ENCODE measurements at regions not wholly inside any gene's neighbourhood (a gene's known extent, or its start where the extent isn't known, plus 50 kb on each side); places are given as distances from the start of the nearest gene placed in this dataset.
"Not testable (repeated sequence)": the region's sequence is repeated elsewhere in the genome, so short reads cannot be mapped to it uniquely, and the experiment has no call there.

GRCh38 chr4:3880615-3881120, 114.5 kb downstream of the ADRA2C start:
- Histone ChIP-seq H3K4me1 (ENCODE audit: low read length) (peaks cover 14% of the 10 kb centered on the region), H3K9me3 (replicated peaks; ENCODE audit: insufficient read depth, low read length) (no peaks in the 10 kb centered on the region), H3K36me3 (replicated peaks; ENCODE audit: insufficient read depth, low read length) (no peaks in the 10 kb centered on the region), H3K4me2 (ENCODE audit: low read depth, low read length) (peak overlapping the region; percentile 49; the same call in 1 of the 2 replicates), H3K9me2 (replicated peaks; ENCODE audit: insufficient read depth, low read length) (no peaks in the 10 kb centered on the region), H3K79me2 (ENCODE audit: low read length) (no peaks in the 10 kb centered on the region), H4K20me1 (ENCODE audit: insufficient read depth, low read length) (no peaks in the 10 kb centered on the region), H3F3A (ENCODE audit: insufficient read depth, low read length) (no peaks in the 10 kb centered on the region), H2AFZ (ENCODE audit: low read length) (no peak overlapping the region), H3K4me3 (ENCODE audit: low read length) (no peak overlapping the region), H3K9ac (ENCODE audit: low read length) (no peak overlapping the region), H3K27me3 (replicated peaks; ENCODE audit: insufficient read depth, low read length) (peaks cover 63% of the 10 kb centered on the region), H3K27ac (ENCODE audit: low read length) (no peak overlapping the region)
- DNase-seq, result peak; percentile 64
- TF ChIP-seq CTCF (IDR thresholded peaks at IDR 0.05; ENCODE audit: low read length) (peak; percentile 79), EZH2phosphoT487 (IDR thresholded peaks at IDR 0.05; ENCODE audit: low read length) (no peak), EZH2 (optimal IDR thresholded peaks at IDR 0.05; ENCODE audit: low read depth, low read length) (no peak)

GRCh38 chr4:3882316-3882885, 116.2 kb downstream of the ADRA2C start:
- not testable (repeated sequence) for DNase-seq; H3K79me2 ChIP-seq (ENCODE audit: low read length); H3K4me1 ChIP-seq (ENCODE audit: low read length); H3K4me2 ChIP-seq (ENCODE audit: low read depth, low read length); H3F3A ChIP-seq (ENCODE audit: insufficient read depth, low read length); H3K4me3 ChIP-seq (ENCODE audit: low read length); H2AFZ ChIP-seq (ENCODE audit: low read length); H3K27ac ChIP-seq (ENCODE audit: low read length); H3K36me3 ChIP-seq (replicated peaks; ENCODE audit: insufficient read depth, low read length); H3K9ac ChIP-seq (ENCODE audit: low read length); H3K9me2 ChIP-seq (replicated peaks; ENCODE audit: insufficient read depth, low read length); H4K20me1 ChIP-seq (ENCODE audit: insufficient read depth, low read length); H3K9me3 ChIP-seq (replicated peaks; ENCODE audit: insufficient read depth, low read length)
- peaks cover 53% of the 10 kb centered on the region for H3K27me3 ChIP-seq (replicated peaks; ENCODE audit: insufficient read depth, low read length)

GRCh38 chr4:3884261-3884660, 118.1 kb downstream of the ADRA2C start:
- H3K9ac ChIP-seq (ENCODE audit: low read length), result not testable (repeated sequence)

GRCh38 chr4:3893590-3893989, 127.4 kb downstream of the ADRA2C start:
- H3K9me3 ChIP-seq (replicated peaks; ENCODE audit: insufficient read depth, low read length); H2AFZ ChIP-seq (ENCODE audit: low read length); H3K27me3 ChIP-seq (replicated peaks; ENCODE audit: insufficient read depth, low read length); H3F3A ChIP-seq (ENCODE audit: insufficient read depth, low read length); H3K9me2 ChIP-seq (replicated peaks; ENCODE audit: insufficient read depth, low read length); H3K4me3 ChIP-seq (ENCODE audit: low read length); H3K4me1 ChIP-seq (ENCODE audit: low read length); H3K4me2 ChIP-seq (ENCODE audit: low read depth, low read length); H3K36me3 ChIP-seq (replicated peaks; ENCODE audit: insufficient read depth, low read length); H3K79me2 ChIP-seq (ENCODE audit: low read length); H3K9ac ChIP-seq (ENCODE audit: low read length); H3K27ac ChIP-seq (ENCODE audit: low read length); H4K20me1 ChIP-seq (ENCODE audit: insufficient read depth, low read length): not testable (repeated sequence)
- TF ChIP-seq CTCF (IDR thresholded peaks at IDR 0.05; ENCODE audit: low read length), result peak; percentile 27
- DNase-seq, result peak; percentile 59

More at GRCh38 chr4:3884261-3884660, 118.1 kb downstream of the ADRA2C start:
- peaks cover 35% of the 10 kb centered on the region for H3K27me3 ChIP-seq (replicated peaks; ENCODE audit: insufficient read depth, low read length)
- H3K4me3 ChIP-seq (ENCODE audit: low read length); H3K9me2 ChIP-seq (replicated peaks; ENCODE audit: insufficient read depth, low read length); H3F3A ChIP-seq (ENCODE audit: insufficient read depth, low read length); DNase-seq; H2AFZ ChIP-seq (ENCODE audit: low read length); H3K9me3 ChIP-seq (replicated peaks; ENCODE audit: insufficient read depth, low read length); H3K79me2 ChIP-seq (ENCODE audit: low read length); H3K4me1 ChIP-seq (ENCODE audit: low read length); H3K36me3 ChIP-seq (replicated peaks; ENCODE audit: insufficient read depth, low read length); H3K27ac ChIP-seq (ENCODE audit: low read length); H4K20me1 ChIP-seq (ENCODE audit: insufficient read depth, low read length); H3K4me2 ChIP-seq (ENCODE audit: low read depth, low read length): not testable (repeated sequence)

GRCh38 chr4:3894086-3894959, 128.1 kb downstream of the ADRA2C start:
- not testable (repeated sequence) for H3K4me2 ChIP-seq (ENCODE audit: low read depth, low read length); H3K9me3 ChIP-seq (replicated peaks; ENCODE audit: insufficient read depth, low read length); H3K9ac ChIP-seq (ENCODE audit: low read length); H3K4me1 ChIP-seq (ENCODE audit: low read length); H3K27ac ChIP-seq (ENCODE audit: low read length); H3K9me2 ChIP-seq (replicated peaks; ENCODE audit: insufficient read depth, low read length); DNase-seq; H3F3A ChIP-seq (ENCODE audit: insufficient read depth, low read length); H3K4me3 ChIP-seq (ENCODE audit: low read length); H3K36me3 ChIP-seq (replicated peaks; ENCODE audit: insufficient read depth, low read length); H4K20me1 ChIP-seq (ENCODE audit: insufficient read depth, low read length); H3K79me2 ChIP-seq (ENCODE audit: low read length); H2AFZ ChIP-seq (ENCODE audit: low read length); H3K27me3 ChIP-seq (replicated peaks; ENCODE audit: insufficient read depth, low read length)
